D341Med (cell line): ENCODE measurements at regions not wholly inside any gene's neighbourhood (a gene's known extent, or its start where the extent isn't known, plus 50 kb on each side); places are given as distances from the start of the nearest gene placed in this dataset.

Source experiments
- DNase-seq: peaks from one replicate; pipeline ENCODE4 v3.0.0; 2012; ENCODE audit warnings: low spot score

GRCh38 chr4:138312536-138312911 lies 70.4 kb upstream of the SLC7A11 start:
- DNase-seq = no peak

- no peak for DNase-seq
Observed at GRCh38 chr4:138311771-138312535, 69.8 kb upstream of the SLC7A11 start.

- DNase-seq = no peak
Observed at GRCh38 chr4:138310991-138311390, 68.8 kb upstream of the SLC7A11 start.

GRCh38 chr4:138310498-138310897 lies 68.3 kb upstream of the SLC7A11 start:
- no peak for DNase-seq

- no peak for DNase-seq
Observed at GRCh38 chr4:138308356-138308755, 66.2 kb upstream of the SLC7A11 start.

GRCh38 chr4:138307319-138307718 lies 65.2 kb upstream of the SLC7A11 start:
- no peak for DNase-seq

GRCh38 chr4:138305050-138305449 lies 62.9 kb upstream of the SLC7A11 start:
- no peak for DNase-seq

- DNase-seq = no peak
Observed at GRCh38 chr4:138301536-138301935, 59.4 kb upstream of the SLC7A11 start.

- DNase-seq = no peak
Observed at GRCh38 chr4:138300616-138301015, 58.5 kb upstream of the SLC7A11 start.

GRCh38 chr4:138299881-138300280 lies 57.7 kb upstream of the SLC7A11 start:
- DNase-seq = no peak

- DNase-seq = no peak
Observed at GRCh38 chr4:138298866-138299265, 56.7 kb upstream of the SLC7A11 start.

- DNase-seq = no peak
Observed at GRCh38 chr4:138298431-138298830, 56.3 kb upstream of the SLC7A11 start.

GRCh38 chr4:138297743-138298405 lies 55.7 kb upstream of the SLC7A11 start:
- no peak for DNase-seq

GRCh38 chr4:138292321-138292720 lies 50.2 kb upstream of the SLC7A11 start:
- DNase-seq = no peak
